Loucy (cell line): ENCODE measurements at regions not wholly inside any gene's neighbourhood (a gene's known extent, or its start where the extent isn't known, plus 50 kb on each side); places are given as distances from the start of the nearest gene placed in this dataset.

Experiments used
- H2AFZ ChIP-seq: fragments of 200-600 bp; sonication (generic); 2 replicates; pipeline ENCODE4 v1.6.0; 2016; ENCODE audit warnings: antibody characterized with exemption, mild to moderate bottlenecking, low read length, moderate library complexity
- H3F3A ChIP-seq: fragments of 200-600 bp; 2 replicates; pipeline ENCODE4 v1.6.0; 2016; ENCODE audit warnings: antibody characterized with exemption, low read depth, mild to moderate bottlenecking
- H3K27me3 ChIP-seq: fragments of 200-600 bp; sonication (generic); 2 replicates; pipeline ENCODE4 v1.6.1; 2014; ENCODE audit warnings: low read length, mild to moderate bottlenecking; ENCODE audit not compliant: insufficient read depth, poor library complexity, severe bottlenecking
- H3K36me3 ChIP-seq: fragments of 200-600 bp; sonication (generic); 2 replicates; pipeline ENCODE4 v1.6.1; 2016; ENCODE audit warnings: low read length; ENCODE audit not compliant: insufficient read depth
- H3K4me1 ChIP-seq: fragments of 200-600 bp; sonication (generic); 2 replicates; pipeline ENCODE4 v1.5.1; 2014; ENCODE audit warnings: low read length, mild to moderate bottlenecking; ENCODE audit not compliant: insufficient read depth, poor library complexity, severe bottlenecking
- H3K4me2 ChIP-seq: fragments of 200-600 bp; sonication (generic); 2 replicates; pipeline ENCODE4 v1.6.0; 2014; ENCODE audit warnings: antibody characterized with exemption, low read length, low read depth, mild to moderate bottlenecking; ENCODE audit not compliant: poor library complexity, severe bottlenecking
- H3K4me3 ChIP-seq: fragments of 200-600 bp; sonication (generic); 2 replicates; pipeline ENCODE4 v1.5.1; 2014; ENCODE audit warnings: low read length, mild to moderate bottlenecking, mixed read lengths; ENCODE audit not compliant: poor library complexity, severe bottlenecking
- H3K79me2 ChIP-seq: fragments of 200-600 bp; sonication (generic); 2 replicates; pipeline ENCODE4 v1.6.1; 2014; ENCODE audit warnings: low read length; ENCODE audit not compliant: insufficient read depth
- H3K9ac ChIP-seq: fragments of 200-600 bp; sonication (generic); 2 replicates; pipeline ENCODE4 v1.6.0; 2014; ENCODE audit warnings: mild to moderate bottlenecking, low read depth, low read length, moderate library complexity; ENCODE audit not compliant: poor library complexity, severe bottlenecking
- H3K9me2 ChIP-seq: fragments of 200-600 bp; sonication (generic); replicated peaks from 2 replicates; pipeline ENCODE4 v1.6.1; 2016; ENCODE audit warnings: low read depth, low read length, mixed read lengths
- H3K9me3 ChIP-seq: fragments of 200-600 bp; sonication (generic); 2 replicates; pipeline ENCODE4 v1.6.1; 2014; ENCODE audit warnings: mild to moderate bottlenecking, antibody characterized with exemption, low read length, low read depth; ENCODE audit not compliant: insufficient read depth
- H4K20me1 ChIP-seq: fragments of 200-600 bp; sonication (generic); 2 replicates; pipeline ENCODE4 v1.6.0; 2014; ENCODE audit warnings: antibody characterized with exemption, low read length, mild to moderate bottlenecking; ENCODE audit not compliant: insufficient read depth, poor library complexity, severe bottlenecking
- CTCF ChIP-seq: fragments of 200-600 bp; sonication (generic); conservative IDR thresholded peaks from 2 replicates; pipeline ENCODE4 v1.5.1; 2014; ENCODE audit warnings: mild to moderate bottlenecking, antibody characterized with exemption, low read length
- EZH2phosphoT487 ChIP-seq: fragments of 200-600 bp; IDR thresholded peaks from 2 replicates; pipeline ENCODE4 v1.6.1; 2018; ENCODE audit warnings: antibody characterized with exemption, mild to moderate bottlenecking, moderate library complexity, borderline replicate concordance

DNA sequence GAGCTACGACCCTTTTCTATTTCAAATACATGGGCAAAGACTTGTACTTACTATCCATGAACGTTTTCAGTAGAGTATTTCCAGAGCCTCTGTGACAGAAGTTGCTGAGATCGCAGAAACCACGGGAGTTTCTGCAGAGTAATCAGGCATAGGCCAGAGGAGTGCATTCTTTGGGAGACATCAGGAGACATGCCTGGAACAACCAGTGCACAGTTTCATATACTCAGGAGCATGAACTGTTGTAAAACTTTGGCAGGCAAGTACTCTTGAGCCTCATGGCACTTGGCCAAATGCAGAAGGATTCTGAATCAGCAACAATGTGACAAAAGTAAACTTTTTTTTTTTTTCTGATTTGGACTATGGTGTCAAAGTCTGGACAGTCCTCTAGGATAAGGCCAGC is 307.1 kb downstream of the GRB14 start:
- H3F3A ChIP-seq: no peaks in the 10 kb centered on the region
- H2AFZ ChIP-seq: no peak overlapping the region
- H3K4me2 ChIP-seq: no peak overlapping the region
- H3K9ac ChIP-seq: no peak overlapping the region
- H3K4me3 ChIP-seq: no peak overlapping the region
- no peaks in the 10 kb centered on the region for H3K9me2 ChIP-seq
- H3K4me1 ChIP-seq: no peaks in the 10 kb centered on the region
- no peaks in the 10 kb centered on the region for H3K9me3 ChIP-seq
- no peaks in the 10 kb centered on the region for H3K36me3 ChIP-seq
- TF ChIP-seq CTCF (no peak), EZH2phosphoT487 (no peak)
- H3K27me3 ChIP-seq: no peaks in the 10 kb centered on the region
- no peaks in the 10 kb centered on the region for H3K79me2 ChIP-seq
- no peaks in the 10 kb centered on the region for H4K20me1 ChIP-seq

GRCh38 chr2:164306872-164307271 is 314.4 kb downstream of the GRB14 start:
- Histone ChIP-seq H3K36me3 (no peaks in the 10 kb centered on the region), H3K9me2 (no peaks in the 10 kb centered on the region), H3K4me1 (no peaks in the 10 kb centered on the region), H3K9me3 (no peaks in the 10 kb centered on the region), H3K4me2 (no peak overlapping the region), H3K9ac (no peak overlapping the region), H3F3A (no peaks in the 10 kb centered on the region), H2AFZ (no peak overlapping the region), H3K27me3 (no peaks in the 10 kb centered on the region), H3K79me2 (no peaks in the 10 kb centered on the region), H3K4me3 (no peak overlapping the region), H4K20me1 (no peaks in the 10 kb centered on the region)
- TF ChIP-seq CTCF: no peak
- no peak for TF ChIP-seq EZH2phosphoT487

DNA sequence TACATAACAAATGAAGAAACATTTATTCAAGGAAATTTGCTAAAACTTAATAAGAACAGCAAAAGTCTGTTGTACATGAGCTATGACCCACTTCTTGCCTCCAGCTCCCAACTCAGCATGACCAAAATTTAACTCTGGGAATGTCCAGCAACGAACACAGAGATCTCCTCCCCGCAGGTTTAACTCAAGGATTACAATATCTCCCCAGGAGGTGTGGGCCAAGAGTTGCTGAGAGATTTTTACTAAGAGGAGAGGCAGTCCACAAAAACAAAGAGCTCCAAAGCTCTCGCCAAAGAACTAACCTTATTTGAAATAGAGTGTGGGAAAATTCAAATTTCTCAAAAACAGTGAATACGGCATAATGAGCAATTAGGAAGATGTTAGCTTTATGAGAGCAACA is 318.5 kb downstream of the GRB14 start:
- Histone ChIP-seq H3K9me3 (no peaks in the 10 kb centered on the region), H3K4me1 (no peaks in the 10 kb centered on the region), H3K9me2 (no peaks in the 10 kb centered on the region), H4K20me1 (no peaks in the 10 kb centered on the region), H3K27me3 (no peaks in the 10 kb centered on the region), H3K36me3 (no peaks in the 10 kb centered on the region), H2AFZ (no peak overlapping the region), H3K79me2 (no peaks in the 10 kb centered on the region), H3F3A (no peaks in the 10 kb centered on the region), H3K4me3 (no peak overlapping the region), H3K4me2 (no peak overlapping the region), H3K9ac (no peak overlapping the region)
- TF ChIP-seq EZH2phosphoT487: no peak

- no peak overlapping the region for H3K9ac ChIP-seq
- no peaks in the 10 kb centered on the region for H3K79me2 ChIP-seq
- no peaks in the 10 kb centered on the region for H3K27me3 ChIP-seq
- H4K20me1 ChIP-seq: no peaks in the 10 kb centered on the region
- no peaks in the 10 kb centered on the region for H3K9me3 ChIP-seq
- H3F3A ChIP-seq: no peaks in the 10 kb centered on the region
- no peak overlapping the region for H3K4me3 ChIP-seq
- H3K36me3 ChIP-seq: no peaks in the 10 kb centered on the region
- H3K9me2 ChIP-seq: no peaks in the 10 kb centered on the region
- H3K4me1 ChIP-seq: no peaks in the 10 kb centered on the region
- H2AFZ ChIP-seq: no peak overlapping the region
- no peak overlapping the region for H3K4me2 ChIP-seq
- TF ChIP-seq CTCF: no peak
- no peak for TF ChIP-seq EZH2phosphoT487
Measured at GRCh38 chr2:164288235-164288634, 333.0 kb downstream of the GRB14 start.
